ENCODE measurements at regions not wholly inside any gene's neighbourhood (a gene's known extent, or its start where the extent isn't known, plus 50 kb on each side); places are given as distances from the start of the nearest gene placed in this dataset.

- TF ChIP-seq GATA3 (IDR thresholded peaks at IDR 0.05; ENCODE audit: low read depth, low read length) (no peak), GATA2 (IDR thresholded peaks at IDR 0.05; ENCODE audit: low read depth, low read length) (no peak)
Measured at GRCh38 chr2:180523621-180524340, 456.6 kb upstream of the UBE2E3 start.

GRCh38 chr2:180520921-180521581, 459.4 kb upstream of the UBE2E3 start:
- TF ChIP-seq GATA2 (IDR thresholded peaks at IDR 0.05; ENCODE audit: low read depth, low read length) = no peak
- TF ChIP-seq GATA3 (IDR thresholded peaks at IDR 0.05; ENCODE audit: low read depth, low read length) = no peak

- no peak for TF ChIP-seq GATA3 (IDR thresholded peaks at IDR 0.05; ENCODE audit: low read depth, low read length)
- TF ChIP-seq GATA2 (IDR thresholded peaks at IDR 0.05; ENCODE audit: low read depth, low read length) = no peak
Measured at GRCh38 chr2:180520206-180520605, 460.2 kb upstream of the UBE2E3 start.

- TF ChIP-seq GATA2 (IDR thresholded peaks at IDR 0.05; ENCODE audit: low read depth, low read length) = no peak
- no peak for TF ChIP-seq GATA3 (IDR thresholded peaks at IDR 0.05; ENCODE audit: low read depth, low read length)
Measured at GRCh38 chr2:180519276-180519675, 461.1 kb upstream of the UBE2E3 start.

GRCh38 chr2:180516232-180516631, 464.2 kb upstream of the UBE2E3 start:
- no peak for TF ChIP-seq GATA3 (IDR thresholded peaks at IDR 0.05; ENCODE audit: low read depth, low read length)
- no peak for TF ChIP-seq GATA2 (IDR thresholded peaks at IDR 0.05; ENCODE audit: low read depth, low read length)

- TF ChIP-seq GATA3 (IDR thresholded peaks at IDR 0.05; ENCODE audit: low read depth, low read length) = no peak
- TF ChIP-seq GATA2 (IDR thresholded peaks at IDR 0.05; ENCODE audit: low read depth, low read length) = no peak
Measured at GRCh38 chr2:180513389-180513788, 467.0 kb upstream of the UBE2E3 start.

GRCh38 chr2:180508458-180508857, 471.9 kb upstream of the UBE2E3 start:
- no peak for TF ChIP-seq GATA2 (IDR thresholded peaks at IDR 0.05; ENCODE audit: low read depth, low read length)
- no peak for TF ChIP-seq GATA3 (IDR thresholded peaks at IDR 0.05; ENCODE audit: low read depth, low read length)

GRCh38 chr2:180507028-180507427, 473.4 kb upstream of the UBE2E3 start:
- TF ChIP-seq GATA2 (IDR thresholded peaks at IDR 0.05; ENCODE audit: low read depth, low read length) = no peak
- no peak for TF ChIP-seq GATA3 (IDR thresholded peaks at IDR 0.05; ENCODE audit: low read depth, low read length)

GRCh38 chr2:180505203-180505602, 475.2 kb upstream of the UBE2E3 start:
- TF ChIP-seq GATA2 (IDR thresholded peaks at IDR 0.05; ENCODE audit: low read depth, low read length) = no peak
- no peak for TF ChIP-seq GATA3 (IDR thresholded peaks at IDR 0.05; ENCODE audit: low read depth, low read length)

GRCh38 chr2:180497621-180498152, 482.7 kb upstream of the UBE2E3 start:
- peak; percentile 62; the same call in 1 of the 2 replicates for TF ChIP-seq GATA3 (IDR thresholded peaks at IDR 0.05; ENCODE audit: low read depth, low read length)
- TF ChIP-seq GATA2 (IDR thresholded peaks at IDR 0.05; ENCODE audit: low read depth, low read length) = peak; percentile 18; the same call in 1 of the 2 replicates

GRCh38 chr2:180495606-180496005, 484.8 kb upstream of the UBE2E3 start:
- TF ChIP-seq GATA2 (IDR thresholded peaks at IDR 0.05; ENCODE audit: low read depth, low read length) (no peak), GATA3 (IDR thresholded peaks at IDR 0.05; ENCODE audit: low read depth, low read length) (no peak)

- no peak for TF ChIP-seq GATA2 (IDR thresholded peaks at IDR 0.05; ENCODE audit: low read depth, low read length)
- TF ChIP-seq GATA3 (IDR thresholded peaks at IDR 0.05; ENCODE audit: low read depth, low read length) = no peak
Measured at GRCh38 chr2:180494286-180494685, 486.1 kb upstream of the UBE2E3 start.

GRCh38 chr2:180482696-180483095, 475.6 kb upstream of the CWC22 start:
- no peak for TF ChIP-seq GATA3 (IDR thresholded peaks at IDR 0.05; ENCODE audit: low read depth, low read length)
- TF ChIP-seq GATA2 (IDR thresholded peaks at IDR 0.05; ENCODE audit: low read depth, low read length) = no peak

GRCh38 chr2:180481998-180482397, 474.9 kb upstream of the CWC22 start:
- peak; percentile 67; the same call in 1 of the 2 replicates for TF ChIP-seq GATA2 (IDR thresholded peaks at IDR 0.05; ENCODE audit: low read depth, low read length)
- peak; percentile 56; the same call in 1 of the 2 replicates for TF ChIP-seq GATA3 (IDR thresholded peaks at IDR 0.05; ENCODE audit: low read depth, low read length)

- TF ChIP-seq GATA3 (IDR thresholded peaks at IDR 0.05; ENCODE audit: low read depth, low read length) (no peak), GATA2 (IDR thresholded peaks at IDR 0.05; ENCODE audit: low read depth, low read length) (no peak)
Measured at GRCh38 chr2:180478883-180479282, 471.8 kb upstream of the CWC22 start.
